ENCODE measurements at regions not wholly inside any gene's neighbourhood (a gene's known extent, or its start where the extent isn't known, plus 50 kb on each side); places are given as distances from the start of the nearest gene placed in this dataset.
"Not testable (repeated sequence)": the region's sequence is repeated elsewhere in the genome, so short reads cannot be mapped to it uniquely, and the experiment has no call there.

- DNase-seq: no peak
These were observed 113.0 kb upstream of the SLC1A4 start for GRCh38 chr2:64876137-64876647.

DNA sequence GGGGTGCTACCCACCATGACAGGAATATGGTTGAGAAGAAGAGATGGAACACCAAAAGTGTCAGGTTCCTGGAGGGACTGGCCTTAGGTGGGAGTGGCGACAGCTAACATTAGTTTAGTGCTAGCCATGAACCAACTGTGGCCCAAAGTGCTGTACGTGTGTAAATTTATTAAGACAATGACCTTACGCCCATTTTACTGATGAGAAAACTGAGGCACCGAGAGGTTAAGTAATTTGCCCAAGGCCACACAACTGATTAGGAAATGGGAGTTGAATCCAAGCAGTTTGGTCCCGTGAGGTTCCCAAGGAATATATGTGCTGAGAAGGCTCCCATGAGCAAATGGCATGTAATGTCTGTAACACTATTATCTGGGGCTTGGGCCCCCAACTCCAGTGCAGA, 109.5 kb upstream of the SLC1A4 start:
- DNase-seq: no peak

- no peak for DNase-seq
These were observed 108.8 kb upstream of the SLC1A4 start for GRCh38 chr2:64880193-64880951.

GRCh38 chr2:64881037-64881492, 108.1 kb upstream of the SLC1A4 start:
- DNase-seq: no peak

GRCh38 chr2:64887565-64887964, 101.6 kb upstream of the SLC1A4 start:
- no peak for DNase-seq

DNA sequence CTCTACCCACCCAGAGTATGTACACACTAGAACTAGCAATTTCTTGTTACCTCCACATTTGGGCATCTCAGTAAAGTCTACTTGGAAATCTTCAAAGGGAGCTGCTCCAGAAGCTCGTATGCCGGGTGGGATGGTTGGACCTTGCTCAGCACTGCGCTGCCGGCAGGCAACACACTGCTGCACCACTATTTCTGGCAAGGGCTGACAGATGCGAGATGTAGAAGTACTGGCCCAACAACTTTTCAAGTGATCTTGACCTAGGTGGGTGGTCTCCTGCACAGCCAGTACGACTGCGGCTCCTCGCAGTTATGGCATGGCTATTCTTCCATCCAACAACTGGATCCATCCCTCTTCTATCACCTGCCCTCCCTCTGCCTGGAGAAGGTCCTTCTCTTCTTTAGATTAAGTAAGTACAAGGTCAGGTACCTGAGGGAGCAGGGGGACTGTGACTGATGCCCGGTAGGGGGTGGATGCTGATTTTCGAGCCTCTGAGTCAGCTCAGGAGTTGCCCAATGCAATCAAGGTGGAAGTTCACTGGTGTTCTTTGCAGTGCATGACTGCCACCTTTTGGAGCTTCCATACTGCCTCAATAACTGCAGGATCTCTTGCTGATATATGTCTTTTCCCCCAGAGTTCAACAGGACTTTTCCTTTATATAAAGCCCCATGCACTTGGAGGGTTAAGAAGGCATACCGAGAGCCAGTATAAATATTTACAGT, 100.4 kb upstream of the SLC1A4 start:
- no peak for DNase-seq

DNA sequence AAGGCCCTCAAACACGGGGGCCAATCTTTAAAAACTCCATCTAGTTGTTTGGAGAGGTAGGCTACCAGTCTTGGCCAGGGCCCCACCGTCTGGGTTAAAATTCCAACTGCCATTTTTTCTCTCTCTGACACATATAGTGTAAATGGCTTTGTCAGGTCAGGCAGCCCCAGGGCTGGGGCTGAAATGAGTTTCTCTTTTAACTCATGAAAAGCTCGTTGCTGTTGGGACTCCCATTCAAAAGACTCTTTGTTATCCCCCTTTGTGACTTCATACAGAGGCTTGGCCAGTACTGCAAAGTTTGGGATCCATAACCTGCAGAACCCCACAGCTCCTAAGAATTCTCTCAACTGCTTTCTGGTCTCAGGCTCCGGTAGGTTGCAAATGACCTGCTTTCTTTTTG, 99.4 kb upstream of the SLC1A4 start:
- no peak for DNase-seq

DNA sequence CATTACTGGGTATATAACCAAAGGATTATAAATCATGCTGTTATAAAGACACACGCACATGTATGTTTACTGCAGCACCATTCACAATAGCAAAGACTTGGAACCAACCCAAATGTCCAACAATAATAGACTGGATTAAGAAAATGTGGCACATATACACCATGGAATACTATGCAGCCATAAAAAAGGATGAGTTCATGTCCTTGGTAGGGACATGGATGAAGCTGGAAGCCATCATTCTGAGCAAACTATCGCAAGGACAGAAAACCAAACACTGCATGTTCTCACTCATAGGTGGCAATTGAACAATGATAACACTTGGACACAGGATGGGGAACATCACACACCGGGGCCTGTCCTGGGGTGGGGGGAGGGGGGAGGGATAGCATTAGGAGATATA, 92.6 kb upstream of the SLC1A4 start:
- not testable (repeated sequence) for DNase-seq

DNA sequence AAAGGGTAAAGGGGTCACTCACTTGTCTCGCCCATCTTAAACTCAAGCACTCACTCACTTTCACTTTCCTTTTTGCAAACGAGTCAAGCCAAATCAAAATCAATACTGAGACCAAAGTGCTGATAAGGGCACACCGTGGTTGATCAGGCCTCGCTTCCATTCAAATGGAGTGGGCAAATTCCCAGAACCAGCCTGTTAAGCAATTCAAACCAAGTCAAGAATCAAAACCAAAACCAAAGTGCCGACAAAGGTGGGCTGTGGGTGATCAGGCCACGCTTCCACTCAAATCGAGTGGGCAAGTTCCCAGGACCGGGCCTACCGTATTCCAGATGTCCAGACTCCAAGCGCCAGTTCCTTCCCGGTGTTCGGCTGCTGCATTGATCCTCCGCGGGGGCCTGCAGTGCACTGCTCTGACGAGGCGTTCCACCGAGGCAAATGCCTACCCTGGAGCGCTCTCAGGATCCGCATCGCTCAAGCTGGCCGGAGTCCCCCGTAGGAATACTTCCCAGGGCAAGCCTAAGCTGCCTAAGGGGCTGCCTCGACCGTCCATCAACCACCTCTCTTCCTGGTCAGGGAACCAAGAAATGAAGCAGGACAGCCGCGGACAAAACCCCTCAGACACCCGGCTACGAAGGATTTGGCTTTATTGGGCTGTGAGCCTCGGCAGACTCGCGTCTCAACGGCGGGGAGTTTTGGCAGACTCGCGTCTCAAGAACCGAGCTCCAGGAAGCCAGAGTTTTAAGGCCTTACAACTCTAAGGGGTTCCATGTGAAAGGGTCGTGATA, 89.9 kb upstream of the SLC1A4 start:
- DNase-seq: no peak

- DNase-seq: not testable (repeated sequence)
These were observed 89.3 kb upstream of the SLC1A4 start for GRCh38 chr2:64899876-64900275.

DNA sequence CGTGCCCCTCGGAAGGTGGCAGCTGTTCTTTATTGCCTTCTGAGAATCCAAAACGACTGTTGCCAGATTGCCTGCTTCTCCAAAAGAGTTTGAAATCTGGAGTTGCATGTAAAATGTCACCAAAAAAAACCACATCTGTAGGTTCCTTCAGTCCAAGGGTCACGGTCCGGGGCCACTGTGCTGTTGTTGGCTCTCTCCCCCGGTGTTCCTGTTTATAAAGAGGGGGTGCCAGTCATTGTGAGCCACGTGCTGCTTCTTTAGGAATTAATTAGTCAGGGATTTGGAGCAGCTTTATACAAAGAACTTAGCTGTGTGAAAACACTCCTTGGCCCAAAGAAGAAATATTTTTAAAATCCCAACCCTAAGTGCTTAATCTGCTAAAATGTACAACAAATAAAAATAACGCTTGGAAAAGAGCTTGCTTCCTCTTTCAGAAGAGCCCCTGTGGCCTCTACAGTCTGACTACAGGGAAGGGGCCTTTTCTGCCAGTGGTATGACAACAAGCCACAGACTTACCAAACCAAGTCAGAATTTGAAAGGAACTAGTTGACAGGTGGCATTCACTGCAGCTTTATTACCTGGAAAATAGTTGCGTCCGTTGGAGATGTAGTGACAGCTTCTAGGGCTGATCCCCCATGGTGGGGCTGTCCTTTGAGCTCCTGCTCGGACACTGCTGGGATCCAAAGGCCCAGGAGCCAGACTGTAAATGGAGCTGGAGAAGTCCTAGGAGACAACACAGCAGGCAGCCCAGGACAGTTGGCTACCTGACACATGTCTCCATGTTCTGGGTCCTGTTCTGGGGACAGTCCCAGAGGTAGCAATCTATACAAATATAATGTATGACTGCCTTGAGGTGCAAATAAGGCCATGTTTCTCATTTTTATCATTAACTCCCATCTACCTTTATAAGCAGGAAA, 84.5 kb upstream of the SLC1A4 start:
- DNase-seq: no peak

- no peak for DNase-seq
These were observed 83.7 kb upstream of the SLC1A4 start for GRCh38 chr2:64905338-64906024.

DNA sequence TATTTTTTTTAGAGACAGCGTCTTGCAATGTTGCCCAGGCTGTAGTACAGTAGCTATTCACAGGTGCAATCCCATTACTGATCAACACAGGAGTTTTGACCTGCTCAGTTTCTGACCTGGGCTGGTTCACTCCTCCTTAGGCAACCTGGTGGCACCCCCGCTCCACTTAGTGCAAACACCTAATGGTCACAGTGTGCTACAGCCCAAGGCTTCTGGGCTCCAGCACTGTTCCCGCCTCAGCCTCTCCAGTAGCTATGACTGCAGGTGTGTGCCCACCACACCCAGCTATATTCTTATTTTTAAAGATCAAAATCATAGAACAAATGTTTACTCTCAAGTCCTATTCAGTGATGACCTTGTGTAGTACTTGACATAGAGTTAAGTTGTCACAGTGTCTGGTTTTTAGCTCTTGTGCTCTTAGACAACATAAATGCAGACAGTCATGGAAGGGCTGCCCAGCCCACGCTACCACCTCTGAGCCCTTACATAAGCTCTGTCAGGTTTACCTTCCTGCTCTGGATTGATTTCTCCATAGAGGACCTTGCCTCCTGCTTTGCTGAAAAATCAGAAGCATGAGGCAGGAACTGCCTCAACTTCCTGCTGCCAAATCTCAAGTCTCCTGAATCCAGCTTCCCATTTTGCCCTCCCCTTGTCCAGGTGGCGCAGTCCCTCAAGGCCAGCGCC, 82.2 kb upstream of the SLC1A4 start:
- no peak for DNase-seq

GRCh38 chr2:64908406-64908805, 80.8 kb upstream of the SLC1A4 start:
- no peak for DNase-seq

GRCh38 chr2:64910523-64910922, 78.7 kb upstream of the SLC1A4 start:
- DNase-seq: no peak

- no peak for DNase-seq
These were observed 78.2 kb upstream of the SLC1A4 start for GRCh38 chr2:64910972-64911433.

GRCh38 chr2:64913357-64913869, 75.8 kb upstream of the SLC1A4 start:
- no peak for DNase-seq

- no peak for DNase-seq
These were observed 75.0 kb upstream of the SLC1A4 start for GRCh38 chr2:64914247-64914646.

DNA sequence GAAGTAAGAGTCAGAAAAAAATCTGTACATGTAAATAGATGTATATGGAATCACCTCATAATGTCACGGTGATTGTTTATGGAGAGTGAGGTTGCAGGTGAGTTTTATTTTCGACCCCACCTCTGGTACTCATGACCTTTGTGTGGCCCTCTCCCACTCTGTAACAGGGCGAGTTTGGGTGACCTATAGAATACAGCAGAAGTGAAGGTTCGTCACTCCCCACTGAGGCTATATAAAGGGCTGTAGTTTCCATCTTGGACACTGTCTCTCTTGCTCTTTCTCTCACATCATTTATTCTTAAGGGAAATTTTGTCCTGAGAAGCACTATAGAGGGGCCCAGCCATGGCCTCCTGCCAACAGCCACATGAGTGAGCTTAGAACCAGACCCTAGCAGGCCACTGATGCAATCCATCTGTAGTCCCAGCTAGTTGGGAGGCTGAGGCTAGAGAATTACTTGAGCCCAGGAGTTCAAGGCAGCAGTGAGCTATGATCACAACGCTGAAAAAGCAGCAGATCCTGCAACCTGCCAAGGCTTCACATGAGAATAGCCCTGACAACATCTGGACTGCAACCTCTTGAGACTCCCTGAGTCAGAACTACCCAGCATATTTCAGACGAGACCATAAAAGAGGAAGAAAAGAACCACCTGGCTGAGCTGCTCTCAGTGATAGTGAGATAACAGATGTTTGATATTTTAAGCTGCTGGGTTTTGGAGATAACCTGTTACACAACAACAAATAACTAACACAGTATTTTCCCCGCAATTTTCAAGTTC, 74.3 kb upstream of the SLC1A4 start:
- no peak for DNase-seq

Data from right lung (tissue), 2 donors.